ENCODE measurements at regions not wholly inside any gene's neighbourhood (a gene's known extent, or its start where the extent isn't known, plus 50 kb on each side); places are given as distances from the start of the nearest gene placed in this dataset.

DNA sequence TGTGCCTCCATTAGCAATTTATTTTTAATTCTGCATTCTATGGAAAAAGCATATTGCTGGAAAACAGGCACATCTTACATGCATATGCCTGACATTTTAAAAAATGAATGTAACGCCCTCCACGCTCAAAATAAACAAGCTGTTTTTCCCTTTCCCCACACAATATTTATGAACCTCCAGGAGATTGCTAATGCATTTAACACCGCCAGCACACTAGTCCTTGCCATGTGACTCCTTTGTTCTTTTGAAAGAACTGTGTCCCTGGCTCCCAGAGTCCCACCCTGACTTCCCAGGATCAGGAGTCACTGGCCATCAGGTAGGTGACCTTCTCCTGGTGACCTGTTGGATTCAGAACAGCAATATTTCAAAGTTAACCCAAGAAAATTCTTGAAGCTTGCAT lies 571.2 kb upstream of the CFAP20DC start:
- TF ChIP-seq, protein P1, sequence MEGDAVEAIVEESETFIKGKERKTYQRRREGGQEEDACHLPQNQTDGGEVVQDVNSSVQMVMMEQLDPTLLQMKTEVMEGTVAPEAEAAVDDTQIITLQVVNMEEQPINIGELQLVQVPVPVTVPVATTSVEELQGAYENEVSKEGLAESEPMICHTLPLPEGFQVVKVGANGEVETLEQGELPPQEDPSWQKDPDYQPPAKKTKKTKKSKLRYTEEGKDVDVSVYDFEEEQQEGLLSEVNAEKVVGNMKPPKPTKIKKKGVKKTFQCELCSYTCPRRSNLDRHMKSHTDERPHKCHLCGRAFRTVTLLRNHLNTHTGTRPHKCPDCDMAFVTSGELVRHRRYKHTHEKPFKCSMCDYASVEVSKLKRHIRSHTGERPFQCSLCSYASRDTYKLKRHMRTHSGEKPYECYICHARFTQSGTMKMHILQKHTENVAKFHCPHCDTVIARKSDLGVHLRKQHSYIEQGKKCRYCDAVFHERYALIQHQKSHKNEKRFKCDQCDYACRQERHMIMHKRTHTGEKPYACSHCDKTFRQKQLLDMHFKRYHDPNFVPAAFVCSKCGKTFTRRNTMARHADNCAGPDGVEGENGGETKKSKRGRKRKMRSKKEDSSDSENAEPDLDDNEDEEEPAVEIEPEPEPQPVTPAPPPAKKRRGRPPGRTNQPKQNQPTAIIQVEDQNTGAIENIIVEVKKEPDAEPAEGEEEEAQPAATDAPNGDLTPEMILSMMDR (IDR thresholded peaks at IDR 0.05; ENCODE audit: insufficient read depth, low read depth, low read length, missing control alignments): no peak
- no peak overlapping the region for H3K4me3 ChIP-seq (ENCODE audit: low read depth, low read length)
- no peak for DNase-seq (ENCODE audit: low read depth)

DNA sequence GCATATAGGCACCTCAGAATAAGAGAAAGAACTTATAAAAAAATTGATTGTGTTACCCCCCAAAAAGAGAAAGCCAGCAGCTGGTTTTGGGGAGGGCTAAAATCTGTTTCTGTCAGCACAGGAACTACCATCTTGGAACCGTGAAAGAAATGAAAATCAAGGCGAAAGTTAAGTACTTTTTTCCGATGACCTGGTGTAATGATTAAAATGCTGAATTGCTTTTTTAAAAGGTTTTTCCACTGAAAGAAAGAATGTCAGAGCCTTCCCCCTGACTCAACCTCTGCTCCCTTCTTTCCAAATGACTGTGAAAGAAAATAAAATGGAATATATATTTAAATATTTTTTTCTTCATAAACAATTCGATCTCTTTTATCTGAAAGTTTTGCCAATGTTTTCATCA lies 570.5 kb upstream of the CFAP20DC start:
- TF ChIP-seq, protein P1 (IDR thresholded peaks at IDR 0.05; ENCODE audit: insufficient read depth, low read depth, low read length, missing control alignments): no peak
- H3K4me3 ChIP-seq (ENCODE audit: low read depth, low read length): no peak overlapping the region

DNA sequence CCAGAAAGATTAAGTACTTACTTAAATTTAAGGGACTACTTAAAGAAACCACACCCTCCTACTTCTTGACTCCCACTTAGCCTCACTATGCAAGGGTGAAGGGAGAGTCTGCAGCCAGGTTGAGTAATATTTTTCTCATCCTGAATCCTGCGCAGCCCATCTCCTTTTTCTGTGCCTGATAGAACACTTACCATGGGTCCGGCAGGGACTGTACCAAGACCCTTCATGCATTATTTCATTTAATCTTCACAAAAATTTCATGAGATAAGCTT lies 562.6 kb upstream of the CFAP20DC start:
- DNase-seq (ENCODE audit: low read depth): no peak
- H3K4me3 ChIP-seq (ENCODE audit: low read depth, low read length): no peak overlapping the region
- TF ChIP-seq, protein P1 (IDR thresholded peaks at IDR 0.05; ENCODE audit: insufficient read depth, low read depth, low read length, missing control alignments): no peak

More for the DNA sequence above, 570.5 kb upstream of the CFAP20DC start:
- DNase-seq (ENCODE audit: low read depth): no peak

DNA sequence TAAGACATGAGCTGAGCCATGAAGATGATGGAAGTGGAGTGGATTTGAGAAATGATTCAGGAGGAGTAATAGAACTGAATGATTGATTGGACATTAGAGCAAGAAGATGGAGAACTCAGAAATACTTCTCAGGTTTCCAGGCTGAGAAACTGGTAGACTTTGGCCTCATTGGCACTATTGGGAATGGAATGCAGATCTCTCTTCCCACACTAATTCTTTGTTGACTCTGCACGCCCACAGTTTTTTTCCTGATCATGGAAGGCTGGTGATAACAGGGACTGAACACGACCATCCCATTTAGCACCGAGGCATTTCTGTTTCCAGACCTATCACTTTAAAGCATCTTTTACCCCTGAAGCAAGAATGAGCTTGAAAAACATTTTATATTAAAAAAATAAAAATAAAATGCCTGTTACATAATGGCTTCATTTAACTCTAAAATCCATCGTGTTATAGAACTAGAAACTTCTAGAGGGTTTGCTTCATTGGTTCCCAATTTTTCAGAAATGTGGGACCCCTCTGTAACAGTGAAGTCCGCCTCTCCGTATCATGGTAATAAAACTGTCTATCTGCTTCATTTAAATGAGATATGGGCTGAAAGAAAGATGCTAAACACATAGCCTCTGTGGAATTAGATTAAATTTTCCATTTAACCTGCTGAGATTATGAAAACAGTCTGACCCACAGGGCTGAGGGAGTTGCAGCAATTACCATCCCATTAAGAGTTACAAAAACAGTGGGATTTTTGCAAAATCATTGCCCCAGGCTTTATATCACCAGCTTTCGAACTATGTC lies 562.0 kb upstream of the CFAP20DC start:
- no peak for DNase-seq (ENCODE audit: low read depth)
- H3K4me3 ChIP-seq (ENCODE audit: low read depth, low read length): no peak overlapping the region
- TF ChIP-seq, protein P1 (IDR thresholded peaks at IDR 0.05; ENCODE audit: insufficient read depth, low read depth, low read length, missing control alignments): no peak

DNA sequence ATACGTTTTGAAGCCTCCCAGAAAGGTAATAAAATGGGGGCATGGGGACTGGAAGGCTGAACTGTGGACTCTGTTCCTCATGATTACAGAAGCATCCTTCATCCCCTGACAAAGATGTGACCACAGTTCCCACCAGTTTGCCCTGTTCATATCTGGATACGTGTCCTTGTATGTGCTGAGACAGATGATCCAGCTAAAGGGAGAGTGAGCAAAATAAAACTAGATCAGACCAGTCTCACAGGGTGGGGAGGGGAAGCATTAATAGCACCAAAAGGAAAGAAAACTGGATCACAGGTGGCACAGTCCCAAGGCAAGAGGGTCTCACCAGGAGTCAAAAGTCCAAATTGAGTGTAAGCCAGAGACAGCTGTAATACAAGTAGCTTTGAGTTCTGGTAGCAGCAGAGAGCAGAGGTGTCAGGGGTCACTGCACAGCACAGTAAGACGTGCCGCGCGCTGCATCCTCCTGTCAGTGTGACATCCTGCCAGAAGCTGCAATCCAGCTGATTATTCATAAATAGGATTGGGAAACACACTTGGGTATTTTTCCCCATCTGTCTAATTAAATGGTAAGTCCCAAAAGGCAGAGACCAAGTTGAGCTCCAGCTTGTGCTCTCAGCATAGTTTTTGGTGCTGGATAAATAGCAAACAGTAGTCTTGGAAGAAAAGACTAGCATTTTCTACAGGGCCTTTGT lies 560.0 kb upstream of the CFAP20DC start:
- TF ChIP-seq, protein P1 (IDR thresholded peaks at IDR 0.05; ENCODE audit: insufficient read depth, low read depth, low read length, missing control alignments): no peak
- DNase-seq (ENCODE audit: low read depth): no peak
- no peak overlapping the region for H3K4me3 ChIP-seq (ENCODE audit: low read depth, low read length)

DNA sequence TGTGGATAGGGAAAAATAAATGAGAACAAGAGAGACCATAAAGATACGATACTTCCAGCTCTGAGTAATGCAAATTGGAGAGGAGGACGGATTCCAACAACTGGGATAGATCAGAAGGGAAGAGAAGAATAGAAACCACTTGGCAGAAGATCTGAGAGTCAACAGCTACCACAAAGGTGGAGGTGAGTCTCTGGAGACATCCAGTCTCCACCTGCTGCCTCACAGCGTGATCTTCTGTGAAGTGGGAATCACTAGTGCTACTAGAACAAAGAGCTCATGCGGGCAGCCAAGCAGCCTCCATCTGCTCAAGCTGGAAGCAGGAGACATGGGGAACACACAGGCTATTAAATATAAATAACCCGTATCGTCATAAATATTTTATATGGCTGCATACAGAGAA lies 558.5 kb upstream of the CFAP20DC start:
- H3K4me3 ChIP-seq (ENCODE audit: low read depth, low read length): no peak overlapping the region
- TF ChIP-seq, protein P1 (IDR thresholded peaks at IDR 0.05; ENCODE audit: insufficient read depth, low read depth, low read length, missing control alignments): no peak
- no peak for DNase-seq (ENCODE audit: low read depth)

Data from GM12865 (cell line).